PC-9 (cell line): ENCODE measurements at regions not wholly inside any gene's neighbourhood (a gene's known extent, or its start where the extent isn't known, plus 50 kb on each side); places are given as distances from the start of the nearest gene placed in this dataset.

ENCODE experiments used
- BruUV-seq: library from RNA; stranded (reverse); fragments of 400-500 nt; replicated peaks from 2 replicates; lab custom pipeline; 2021; lab: Mats Ljungman, UMichigan
- CTCF ChIA-PET: fragments of 300-600 bp; sonication (Branson Sonifier 250); formaldehyde crosslinking; loops from one replicate; lab custom pipeline; 2022; ENCODE audit warnings: antibody characterized with exemption; lab: Charles Lee
- POLR2A ChIA-PET: fragments of 300-600 bp; sonication (Branson Sonifier 250); formaldehyde crosslinking; loops from one replicate; lab custom pipeline; 2022; ENCODE audit warnings: antibody characterized with exemption; ENCODE audit not compliant: unreplicated experiment; lab: Charles Lee
- DNase-seq, 2 experiments: peaks; one replicate each; pipeline versions ENCODE4 v3.0.0 to v3.0.0-alpha.2; 2015 to 2022; ENCODE audit warnings: mixed read lengths in 1 of 2
- H2AFZ ChIP-seq: fragments of 200-600 bp; sonication (generic); 2 replicates; pipeline ENCODE4 v1.8.1; 2017; ENCODE audit warnings: antibody characterized with exemption
- H3F3A ChIP-seq: fragments of 200-600 bp; sonication (generic); 2 replicates; pipeline ENCODE4 v1.8.1; 2017; ENCODE audit warnings: antibody characterized with exemption, mild to moderate bottlenecking, low read depth; ENCODE audit not compliant: insufficient read depth
- H3K27ac ChIP-seq: fragments of 200-600 bp; sonication (generic); 2 replicates; pipeline ENCODE4 v1.6.1; 2016; ENCODE audit warnings: mixed run types
- H3K27me3 ChIP-seq: fragments of 200-600 bp; sonication (generic); 2 replicates; pipeline ENCODE4 v1.6.1; 2016; ENCODE audit warnings: low read depth, mixed run types; ENCODE audit not compliant: insufficient read depth
- H3K36me3 ChIP-seq: fragments of 200-600 bp; sonication (generic); 2 replicates; pipeline ENCODE4 v1.6.1; 2016; ENCODE audit warnings: low read depth, mixed run types
- H3K4me1 ChIP-seq: fragments of 200-600 bp; sonication (generic); replicated peaks from 2 replicates; pipeline ENCODE4 v1.6.1; 2016; ENCODE audit warnings: mixed run types; ENCODE audit not compliant: insufficient read depth
- H3K4me2 ChIP-seq: fragments of 200-600 bp; sonication (generic); 2 replicates; pipeline ENCODE4 v1.6.1; 2017; ENCODE audit warnings: mixed run types
- H3K4me3 ChIP-seq: fragments of 200-600 bp; sonication (generic); 2 replicates; pipeline ENCODE4 v1.6.1; 2016; ENCODE audit warnings: mixed run types
- H3K79me2 ChIP-seq: fragments of 200-600 bp; sonication (generic); 2 replicates; pipeline ENCODE4 v1.6.1; 2017; ENCODE audit warnings: low read depth, mixed run types
- H3K9me2 ChIP-seq: fragments of 200-600 bp; sonication (generic); 2 replicates; pipeline ENCODE4 v1.8.1; 2017; ENCODE audit warnings: mild to moderate bottlenecking; ENCODE audit not compliant: insufficient read depth
- H3K9me3 ChIP-seq: fragments of 200-600 bp; sonication (generic); 2 replicates; pipeline ENCODE4 v1.8.1; 2016; ENCODE audit warnings: low read depth; ENCODE audit not compliant: insufficient read depth
- H4K20me1 ChIP-seq: fragments of 200-600 bp; sonication (generic); 2 replicates; pipeline ENCODE4 v1.8.1; 2017; ENCODE audit not compliant: insufficient read depth
- CTCF ChIP-seq: fragments of 200-600 bp; sonication (generic); conservative IDR thresholded peaks from 2 replicates; pipeline ENCODE4 v1.6.1; 2017; ENCODE audit warnings: mixed run types, antibody characterized with exemption, mild to moderate bottlenecking, moderate library complexity
- EZH2 ChIP-seq: fragments of 200-600 bp; sonication (generic); IDR thresholded peaks from 2 replicates; pipeline ENCODE4 v1.8.0; 2017; ENCODE audit warnings: antibody characterized with exemption, low read depth
- intact Hi-C: fragments of 100-400 bp; cut with micrococcal nuclease; formaldehyde crosslinking; loops from one replicate; pipeline ENCODE4 v1.10.0; 2022; ENCODE audit not compliant: unreplicated experiment

- no peaks in the 10 kb centered on the region for H3F3A ChIP-seq
- ChIA-PET CTCF (no interaction called here), POLR2A (no interaction called here)
- no peak overlapping the region for H3K27ac ChIP-seq
- TF ChIP-seq EZH2, result no peak
- TF ChIP-seq CTCF, result no peak
- no peaks in the 10 kb centered on the region for H3K9me3 ChIP-seq
- no peaks in the 10 kb centered on the region for H3K79me2 ChIP-seq
- no peak overlapping the region for H2AFZ ChIP-seq
- H3K4me3 ChIP-seq, result no peak overlapping the region
- no peaks in the 10 kb centered on the region for H3K9me2 ChIP-seq
- H3K36me3 ChIP-seq, result no peaks in the 10 kb centered on the region
- H3K27me3 ChIP-seq, result no peaks in the 10 kb centered on the region
- intact Hi-C loops, result no loop called here
- BruUV-seq, result no TSS peak
- H4K20me1 ChIP-seq, result no peaks in the 10 kb centered on the region
- no peak for DNase-seq
- no peak overlapping the region for H3K4me2 ChIP-seq
- H3K4me1 ChIP-seq, result no peaks in the 10 kb centered on the region
These were observed 1269.8 kb upstream of the PIK3C3 start for GRCh38 chr18:40685219-40685618.

GRCh38 chr18:40678318-40678717 is 1276.7 kb upstream of the PIK3C3 start:
- ChIA-PET POLR2A (no interaction called here), CTCF (no interaction called here)
- no peaks in the 10 kb centered on the region for H3K9me3 ChIP-seq
- no peak overlapping the region for H3K4me3 ChIP-seq
- H3K27ac ChIP-seq, result no peak overlapping the region
- H3K36me3 ChIP-seq, result no peaks in the 10 kb centered on the region
- intact Hi-C loops, result no loop called here
- no TSS peak for BruUV-seq
- no peaks in the 10 kb centered on the region for H3K9me2 ChIP-seq
- DNase-seq, result no peak
- TF ChIP-seq CTCF, result no peak
- TF ChIP-seq EZH2, result no peak
- no peaks in the 10 kb centered on the region for H3F3A ChIP-seq
- H3K4me2 ChIP-seq, result no peak overlapping the region
- no peaks in the 10 kb centered on the region for H4K20me1 ChIP-seq
- no peaks in the 10 kb centered on the region for H3K27me3 ChIP-seq
- no peaks in the 10 kb centered on the region for H3K79me2 ChIP-seq
- no peak overlapping the region for H2AFZ ChIP-seq
- no peaks in the 10 kb centered on the region for H3K4me1 ChIP-seq

GRCh38 chr18:40676668-40677067 is 1278.4 kb upstream of the PIK3C3 start:
- Histone ChIP-seq H3K4me2 (no peak overlapping the region), H3F3A (no peaks in the 10 kb centered on the region), H3K4me3 (no peak overlapping the region), H3K79me2 (no peaks in the 10 kb centered on the region), H3K27me3 (no peaks in the 10 kb centered on the region), H3K27ac (no peak overlapping the region), H3K9me3 (no peaks in the 10 kb centered on the region), H2AFZ (no peak overlapping the region), H4K20me1 (no peaks in the 10 kb centered on the region), H3K36me3 (no peaks in the 10 kb centered on the region), H3K9me2 (no peaks in the 10 kb centered on the region), H3K4me1 (no peaks in the 10 kb centered on the region)
- intact Hi-C loops, result no loop called here
- TF ChIP-seq EZH2, result no peak
- TF ChIP-seq CTCF, result no peak
- ChIA-PET POLR2A (no interaction called here), CTCF (no interaction called here)
- no peak for DNase-seq
- BruUV-seq, result no TSS peak
